Liver (tissue), 8 donors: ENCODE measurements at regions not wholly inside any gene's neighbourhood (a gene's known extent, or its start where the extent isn't known, plus 50 kb on each side); places are given as distances from the start of the nearest gene placed in this dataset.

Source experiments
- DNase-seq: peaks from one replicate; pipeline ENCODE4 v3.0.0-alpha.2; 2017; ENCODE audit warnings: low spot score
- H3K27ac ChIP-seq, 2 donors: one replicate each; pipeline ENCODE4 v1.7.0; 2013; ENCODE audit warnings: inconsistent platforms in 2 of 2, low read length in 2 of 2, control low read depth in 1 of 2, low read depth in 1 of 2, mild to moderate bottlenecking in 1 of 2
- H3K27me3 ChIP-seq, 4 donors: one replicate each; pipeline versions ENCODE4 v1.6.1 to v1.7.0; 2013; ENCODE audit warnings: low read length in 3 of 4, inconsistent platforms in 1 of 4, mild to moderate bottlenecking in 1 of 4, moderate library complexity in 1 of 4; ENCODE audit not compliant: control insufficient read depth in 4 of 4, insufficient read depth in 4 of 4
- H3K36me3 ChIP-seq, 4 donors: one replicate each; pipeline versions ENCODE4 v1.6.1 to v1.7.0; 2013; ENCODE audit warnings: low read length in 3 of 4, mild to moderate bottlenecking in 3 of 4, low read depth in 1 of 4, moderate library complexity in 1 of 4; ENCODE audit not compliant: control insufficient read depth in 4 of 4, insufficient read depth in 3 of 4
- H3K4me1 ChIP-seq, 4 donors: one replicate each; pipeline versions ENCODE4 v1.6.1 to v1.7.0; 2013; ENCODE audit warnings: low read length in 3 of 4, mild to moderate bottlenecking in 3 of 4, moderate library complexity in 1 of 4; ENCODE audit not compliant: control insufficient read depth in 4 of 4, insufficient read depth in 4 of 4
- H3K4me3 ChIP-seq, 3 donors: one replicate each; pipeline versions ENCODE4 v1.6.1 to v1.7.0; 2013; ENCODE audit warnings: low read length in 3 of 3, control low read depth in 1 of 3, low read depth in 1 of 3, mild to moderate bottlenecking in 1 of 3
- H3K9ac ChIP-seq, 2 donors: one replicate each; pipeline ENCODE4 v1.7.0; 2013; ENCODE audit warnings: low read length in 2 of 2, mild to moderate bottlenecking in 2 of 2, moderate library complexity in 2 of 2, control low read depth in 1 of 2, low read depth in 1 of 2
- H3K9me3 ChIP-seq, 4 donors: one replicate each; pipeline versions ENCODE4 v1.6.1 to v1.7.0; 2013; ENCODE audit warnings: low read length in 3 of 4; ENCODE audit not compliant: control insufficient read depth in 4 of 4
- ATF3 ChIP-seq: IDR thresholded peaks from 2 replicates; pipeline ENCODE4 v1.6.1; 2016; ENCODE audit warnings: antibody characterized with exemption
- CTCF ChIP-seq: fragments of 150-350 bp; IDR thresholded peaks from 2 replicates; pipeline ENCODE4 v1.5.1; 2017; ENCODE audit warnings: improper control_type of control experiment, low read depth, low read length; ENCODE audit not compliant: missing input control
- FOXA1 ChIP-seq: IDR thresholded peaks from 2 replicates; pipeline ENCODE4 v1.6.1; 2016; ENCODE audit warnings: antibody characterized with exemption
- FOXA2 ChIP-seq: IDR thresholded peaks from 2 replicates; pipeline ENCODE4 v1.6.1; 2016; ENCODE audit warnings: antibody characterized with exemption
- GABPA ChIP-seq, 2 donors: IDR thresholded peaks in 1 of 2; conservative IDR thresholded peaks in 1 of 2; 2 replicates each; pipeline ENCODE4 v1.6.1; 2016; ENCODE audit warnings: antibody characterized with exemption in 2 of 2, mild to moderate bottlenecking in 1 of 2, moderate library complexity in 1 of 2
- HNF4G ChIP-seq: IDR thresholded peaks from 2 replicates; pipeline ENCODE4 v1.6.1; 2016; ENCODE audit warnings: antibody characterized with exemption
- JUND ChIP-seq, 2 donors: IDR thresholded peaks; 2 replicates each; pipeline ENCODE4 v1.6.1; 2016; ENCODE audit warnings: antibody characterized with exemption in 2 of 2
- MAX ChIP-seq: IDR thresholded peaks from 2 replicates; pipeline ENCODE4 v1.6.1; 2016; ENCODE audit warnings: antibody characterized with exemption
- NR2F2 ChIP-seq: IDR thresholded peaks from 2 replicates; pipeline ENCODE4 v1.6.1; 2016; ENCODE audit warnings: antibody characterized with exemption
- RAD21 ChIP-seq, 2 donors: IDR thresholded peaks; 2 replicates each; pipeline ENCODE4 v1.6.1; 2016; ENCODE audit warnings: antibody characterized with exemption in 2 of 2, mild to moderate bottlenecking in 2 of 2
- REST ChIP-seq: IDR thresholded peaks from 2 replicates; pipeline ENCODE4 v1.6.1; 2016; ENCODE audit warnings: antibody characterized with exemption, mild to moderate bottlenecking
- RXRA ChIP-seq, 2 donors: IDR thresholded peaks; 2 replicates each; pipeline ENCODE4 v1.6.1; 2017 to 2018; ENCODE audit warnings: antibody characterized with exemption in 2 of 2, mild to moderate bottlenecking in 1 of 2
- SP1 ChIP-seq: IDR thresholded peaks from 2 replicates; pipeline ENCODE4 v1.6.1; 2018; ENCODE audit warnings: antibody characterized with exemption, mild to moderate bottlenecking
- TAF1 ChIP-seq: conservative IDR thresholded peaks from 2 replicates; pipeline ENCODE4 v1.6.1; 2016; ENCODE audit warnings: antibody characterized with exemption, mild to moderate bottlenecking
- YY1 ChIP-seq: IDR thresholded peaks from 2 replicates; pipeline ENCODE4 v1.6.1; 2016; ENCODE audit warnings: antibody characterized with exemption, mild to moderate bottlenecking
- ZBTB33 ChIP-seq: IDR thresholded peaks from 2 replicates; pipeline ENCODE4 v1.6.1; 2016; ENCODE audit warnings: antibody characterized with exemption
- WGBS: extraction: QIAGEN DNeasy Blood & Tissue Kit; methylation state at CpG from one replicate; pipeline ENCODE4 v1.1.7; 2013; 5-methylcytosine and 5-hydroxymethylcytosine counted together
- donor health status: healthy.
- donor health status: healthy.
- donor health status: healthy.
- donor health status: healthy.
- donor health status: healthy.

GRCh38 chr15:56795502-56795901 lies 62.2 kb upstream of the ZNF280D start:
- H3K36me3 ChIP-seq: no peaks in the 10 kb centered on the region

More at GRCh38 chr15:56795502-56795901, 62.2 kb upstream of the ZNF280D start:
- H3K9me3 ChIP-seq: peaks cover 0 to 4% (median 2%) of the 10 kb centered on the region in 4 donors
- H3K4me1 ChIP-seq: no peaks in the 10 kb centered on the region
- H3K27me3 ChIP-seq: no peaks in the 10 kb centered on the region
- WGBS: 91% methylated on average over 4 of the region's 4 CpGs
- no peak overlapping the region for H3K4me3 ChIP-seq
- no peak overlapping the region for H3K27ac ChIP-seq
- H3K9ac ChIP-seq: no peak overlapping the region
- DNase-seq: no peak
- TF ChIP-seq TAF1: no peak
- no peak for TF ChIP-seq SP1
- no peak for TF ChIP-seq FOXA2
- no peak for TF ChIP-seq ZBTB33
- TF ChIP-seq HNF4G: no peak
- TF ChIP-seq ATF3: no peak
- no peak for TF ChIP-seq FOXA1
- no peak for TF ChIP-seq REST
- TF ChIP-seq MAX: no peak
- no peak for TF ChIP-seq CTCF
- TF ChIP-seq RXRA (IDR thresholded peaks at IDR 0.05): no peak
- TF ChIP-seq RAD21 (IDR thresholded peaks at IDR 0.05): no peak
- no peak for TF ChIP-seq JUND (IDR thresholded peaks at IDR 0.05)
- TF ChIP-seq GABPA (IDR thresholded peaks at IDR 0.05 in 1 of 2, conservative IDR thresholded peaks at IDR 0.05 in 1 of 2): no peak
- TF ChIP-seq NR2F2: no peak
- no peak for TF ChIP-seq YY1
